ENCODE measurements at regions not wholly inside any gene's neighbourhood (a gene's known extent, or its start where the extent isn't known, plus 50 kb on each side); places are given as distances from the start of the nearest gene placed in this dataset.

GRCh38 chr7:52705768-52706167 is 329.7 kb upstream of the POM121L12 start:
- no peak for DNase-seq (ENCODE audit: low read depth in 2 of 2)

- DNase-seq (ENCODE audit: low read depth in 2 of 2), result no peak
These were observed 335.1 kb upstream of the POM121L12 start for GRCh38 chr7:52700349-52700748.

- no peak for DNase-seq (ENCODE audit: low read depth in 2 of 2)
These were observed 339.3 kb upstream of the POM121L12 start for GRCh38 chr7:52695973-52696595.

- DNase-seq (ENCODE audit: low read depth in 2 of 2), result no peak
These were observed 344.2 kb upstream of the POM121L12 start for GRCh38 chr7:52691257-52691656.

GRCh38 chr7:52689912-52690311 is 345.5 kb upstream of the POM121L12 start:
- no peak for DNase-seq (ENCODE audit: low read depth in 2 of 2)

GRCh38 chr7:52685333-52685732 is 350.1 kb upstream of the POM121L12 start:
- no peak for DNase-seq (ENCODE audit: low read depth in 2 of 2)

GRCh38 chr7:52684388-52684787 is 351.0 kb upstream of the POM121L12 start:
- no peak for DNase-seq (ENCODE audit: low read depth in 2 of 2)

GRCh38 chr7:52682993-52683392 is 352.4 kb upstream of the POM121L12 start:
- DNase-seq (ENCODE audit: low read depth in 2 of 2), result no peak

GRCh38 chr7:52670608-52671225 is 364.7 kb upstream of the POM121L12 start:
- DNase-seq (ENCODE audit: low read depth in 2 of 2), result no peak

GRCh38 chr7:52669031-52669430 is 366.4 kb upstream of the POM121L12 start:
- DNase-seq (ENCODE audit: low read depth in 2 of 2), result no peak

GRCh38 chr7:52668435-52668834 is 367.0 kb upstream of the POM121L12 start:
- DNase-seq (ENCODE audit: low read depth in 2 of 2), result no peak

- no peak for DNase-seq (ENCODE audit: low read depth in 2 of 2)
These were observed 376.3 kb upstream of the POM121L12 start for GRCh38 chr7:52659178-52659577.

GRCh38 chr7:52656098-52656497 is 379.3 kb upstream of the POM121L12 start:
- DNase-seq (ENCODE audit: low read depth in 2 of 2), result no peak

GRCh38 chr7:52652621-52653020 is 382.8 kb upstream of the POM121L12 start:
- no peak for DNase-seq (ENCODE audit: low read depth in 2 of 2)

GRCh38 chr7:52648872-52649271 is 386.6 kb upstream of the POM121L12 start:
- no peak for DNase-seq (ENCODE audit: low read depth in 2 of 2)

- no peak for DNase-seq (ENCODE audit: low read depth in 2 of 2)
These were observed 388.4 kb upstream of the POM121L12 start for GRCh38 chr7:52647046-52647445.

- no peak for DNase-seq (ENCODE audit: low read depth in 2 of 2)
These were observed 395.5 kb upstream of the POM121L12 start for GRCh38 chr7:52639981-52640380.

- DNase-seq (ENCODE audit: low read depth in 2 of 2), result no peak
These were observed 396.3 kb upstream of the POM121L12 start for GRCh38 chr7:52639126-52639525.

GRCh38 chr7:52635021-52635420 is 400.4 kb upstream of the POM121L12 start:
- no peak for DNase-seq (ENCODE audit: low read depth in 2 of 2)

GRCh38 chr7:52620849-52621248 is 414.6 kb upstream of the POM121L12 start:
- DNase-seq (ENCODE audit: low read depth in 2 of 2), result no peak

- DNase-seq (ENCODE audit: low read depth in 2 of 2), result no peak
These were observed 418.9 kb upstream of the POM121L12 start for GRCh38 chr7:52616552-52616951.

- no peak for DNase-seq (ENCODE audit: low read depth in 2 of 2)
These were observed 420.3 kb upstream of the POM121L12 start for GRCh38 chr7:52615021-52615695.

- DNase-seq (ENCODE audit: low read depth in 2 of 2), result no peak
These were observed 425.9 kb upstream of the POM121L12 start for GRCh38 chr7:52609511-52609910.
